Heart left ventricle (tissue), 16 donors: ENCODE measurements at regions not wholly inside any gene's neighbourhood (a gene's known extent, or its start where the extent isn't known, plus 50 kb on each side); places are given as distances from the start of the nearest gene placed in this dataset.

ENCODE experiments used
- ATAC-seq, 4 donors: fragments of 200-7000 bp; cut with Tn5 transposase; one replicate each; pipeline ENCODE4 v1.9.1; 2020 to 2022; ENCODE audit warnings: moderate library complexity in 4 of 4, mild to moderate bottlenecking in 3 of 4, moderate number of reproducible peaks in 1 of 4
- DNase-seq, 5 donors: peaks; one replicate each; pipeline ENCODE4 v3.0.0-alpha.2; 2020
- H3K27ac ChIP-seq, 12 donors: fragments of 200-600 bp; sonication (generic) in 4 of 12; one replicate each; pipeline versions ENCODE4 v1.5.0 to v1.8.0; 2016 to 2022; ENCODE audit warnings: mild to moderate bottlenecking in 2 of 12
- H3K27me3 ChIP-seq, 9 donors: fragments of 200-600 bp; sonication (generic) in 2 of 9; one replicate each; pipeline versions ENCODE4 v1.5.1 to v1.8.0; 2016 to 2022; ENCODE audit warnings: mild to moderate bottlenecking in 3 of 9
- H3K36me3 ChIP-seq, 9 donors: fragments of 200-600 bp; sonication (generic) in 2 of 9; one replicate each; pipeline versions ENCODE4 v1.5.0 to v1.8.0; 2018 to 2022; ENCODE audit warnings: mild to moderate bottlenecking in 2 of 9
- H3K4me1 ChIP-seq, 12 donors: fragments of 200-600 bp; sonication (generic) in 4 of 12; one replicate each; pipeline versions ENCODE4 v1.5.0 to v1.8.0; 2016 to 2022; ENCODE audit warnings: mild to moderate bottlenecking in 3 of 12
- H3K4me3 ChIP-seq, 12 donors: fragments of 200-600 bp; sonication (generic) in 4 of 12; one replicate each; pipeline versions ENCODE4 v1.5.0 to v1.8.0; 2017 to 2022; ENCODE audit warnings: mild to moderate bottlenecking in 9 of 12, moderate library complexity in 4 of 12
- H3K9me3 ChIP-seq, 12 donors: fragments of 200-600 bp; sonication (generic) in 4 of 12; one replicate each; pipeline versions ENCODE4 v1.5.0 to v1.8.0; 2016 to 2022; ENCODE audit warnings: mild to moderate bottlenecking in 1 of 12
- CTCF ChIP-seq, 12 donors: fragments of 200-600 bp; sonication (generic) in 4 of 12; IDR thresholded peaks; one replicate each; pipeline versions ENCODE4 v1.5.0 to v1.8.0; 2018 to 2022; ENCODE audit warnings: antibody characterized with exemption in 12 of 12, mild to moderate bottlenecking in 5 of 12
- POLR2A ChIP-seq, 2 donors: fragments of 450-650 bp; IDR thresholded peaks; one replicate each; pipeline ENCODE4 v1.6.1; 2017; ENCODE audit warnings: antibody characterized with exemption in 2 of 2, mild to moderate bottlenecking in 2 of 2, moderate library complexity in 2 of 2
- WGBS, 4 donors: extraction: QIAGEN DNeasy Blood & Tissue Kit in 2 of 4; methylation state at CpG; one replicate each; pipeline versions ENCODE4 v1.1.5 to v1.1.7; 2013 to 2018; 5-methylcytosine and 5-hydroxymethylcytosine counted together
- intact Hi-C, 10 donors: fragments of 100-400 bp; cut with DNase I; formaldehyde crosslinking; loops; one replicate each; pipeline versions ENCODE4 v1.11.1 to v1.14.2; 2022
- donor health status: ischemic (EF 13 %, LVEDD 7.1; RV severe dilation, severe dysfunction).
- donor health status: healthy with polysubstance abuse.
- donor health status: DM: no; HTN: yes; CAD: no.
- donor health status: DM: no; HTN: no; CAD: no.
- donor health status: ischemic (EF 25% LVEDD 6.9; RV normal size, moderate dysfunction).
- donor health status: ischemic (EF 25% LVEDD 5.7; RV mildly dilated, moderate dysfunction).
- donor health status: healthy.
- donor health status: DM: yes; HTN: yes; CAD: no.
- donor health status: ischemic (EF 35%, LVEDD 5.7; RV mildly dilated, moderate dysfunction).
- donor health status: nonischemic (EF 11% LVEDD 7.7; RV severe dilation, severe dysfunction).
- donor health status: DM: yes; HTN: yes; CAD: no.
- donor health status: PGD.
- donor health status: ischemic (EF 29% LVEDD 5.4; RV normal size, mild dysfunction).
- donor health status: nonischemic (EF 23%, LVEDD 6.1; RV moderate dilation, normal function).

GRCh38 chr14:99062772-99063418 lies 209.1 kb downstream of the BCL11B start:
- TF ChIP-seq POLR2A (IDR thresholded peaks at IDR 0.05): no peak
- TF ChIP-seq CTCF (IDR thresholded peaks at IDR 0.05): no peak
- no peak for DNase-seq
- Histone ChIP-seq H3K36me3 (no peaks in the 10 kb centered on the region), H3K27me3 (no peaks in the 10 kb centered on the region), H3K27ac (no peak overlapping the region), H3K4me1 (no peaks in the 10 kb centered on the region), H3K9me3 (no peaks in the 10 kb centered on the region), H3K4me3 (no peak overlapping the region)
- 83 to 87% (median 86%) methylated on average over 18 of the region's 18 CpGs for WGBS, 4 donors
- intact Hi-C loops: no loop called here
- ATAC-seq: no peak

GRCh38 chr14:99063620-99064225 lies 208.3 kb downstream of the BCL11B start:
- Histone ChIP-seq H3K4me1 (no peaks in the 10 kb centered on the region), H3K36me3 (no peaks in the 10 kb centered on the region), H3K9me3 (no peaks in the 10 kb centered on the region), H3K27me3 (no peaks in the 10 kb centered on the region), H3K4me3 (no peak overlapping the region), H3K27ac (no peak overlapping the region)
- WGBS, 4 donors: 76 to 80% (median 77%) methylated on average over 10 of the region's 10 CpGs
- no peak for DNase-seq
- intact Hi-C loops: no loop called here
- ATAC-seq: no peak
- no peak for TF ChIP-seq POLR2A (IDR thresholded peaks at IDR 0.05)
- TF ChIP-seq CTCF (IDR thresholded peaks at IDR 0.05): no peak

GRCh38 chr14:99064262-99064954 lies 207.6 kb downstream of the BCL11B start:
- 76 to 82% (median 77%) methylated on average over 9 of the region's 9 CpGs for WGBS, 4 donors
- intact Hi-C loops: no loop called here
- ATAC-seq (no peak), DNase-seq (no peak)
- Histone ChIP-seq H3K27ac (no peak overlapping the region), H3K27me3 (no peaks in the 10 kb centered on the region), H3K4me1 (no peaks in the 10 kb centered on the region), H3K4me3 (no peak overlapping the region), H3K36me3 (no peaks in the 10 kb centered on the region), H3K9me3 (peaks cover 0 to 4% (median 0%) of the 10 kb centered on the region in 12 donors)
- TF ChIP-seq CTCF (IDR thresholded peaks at IDR 0.05): no peak
- no peak for TF ChIP-seq POLR2A (IDR thresholded peaks at IDR 0.05)

GRCh38 chr14:99065551-99065950 lies 206.4 kb downstream of the BCL11B start:
- intact Hi-C loops: no loop called here
- WGBS, 4 donors: 66 to 76% (median 74%) methylated on average over 3 of the region's 3 CpGs
- DNase-seq: no peak
- Histone ChIP-seq H3K9me3 (peaks cover 0 to 5% (median 0%) of the 10 kb centered on the region in 12 donors), H3K4me3 (no peak overlapping the region), H3K27me3 (no peaks in the 10 kb centered on the region), H3K4me1 (no peaks in the 10 kb centered on the region), H3K27ac (no peak overlapping the region), H3K36me3 (no peaks in the 10 kb centered on the region)
- ATAC-seq: no peak
- TF ChIP-seq POLR2A (IDR thresholded peaks at IDR 0.05) (no peak), CTCF (IDR thresholded peaks at IDR 0.05) (no peak)
